ENCODE measurements at regions not wholly inside any gene's neighbourhood (a gene's known extent, or its start where the extent isn't known, plus 50 kb on each side); places are given as distances from the start of the nearest gene placed in this dataset.

DNA sequence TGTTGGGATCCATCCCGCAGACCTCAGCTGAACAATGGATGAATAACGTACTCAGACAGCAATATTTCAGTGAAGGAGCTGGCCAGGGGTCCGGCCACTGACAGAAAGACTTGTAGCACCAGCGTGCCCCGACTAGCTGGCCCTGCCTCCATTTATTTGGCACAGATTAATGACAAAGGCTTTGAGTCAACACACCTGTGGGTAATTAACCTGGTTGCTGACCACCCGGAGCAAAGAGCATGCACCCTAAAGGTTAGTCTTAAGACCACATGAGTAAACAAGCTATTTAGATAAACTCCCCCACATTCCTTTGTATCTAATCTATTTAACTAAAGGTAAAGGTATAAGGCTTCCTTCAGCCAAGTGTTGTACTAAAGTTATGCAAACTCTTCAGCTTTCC lies 868.6 kb downstream of the LRFN5 start:
- no peak for TF ChIP-seq EP300 (IDR thresholded peaks at IDR 0.05)
- no peak for TF ChIP-seq POLR2A (IDR thresholded peaks at IDR 0.05)

Measured in gastroesophageal sphincter (tissue), 2 donors.